DOHH2 (cell line): ENCODE measurements at regions not wholly inside any gene's neighbourhood (a gene's known extent, or its start where the extent isn't known, plus 50 kb on each side); places are given as distances from the start of the nearest gene placed in this dataset.

Experiments
- CTCF ChIP-seq: fragments of 200-600 bp; sonication (generic); IDR thresholded peaks from one replicate; pipeline ENCODE4 v1.5.1; 2014; ENCODE audit warnings: antibody characterized with exemption, mild to moderate bottlenecking, low read depth, low read length; ENCODE audit not compliant: poor library complexity, severe bottlenecking
- EZH2phosphoT487 ChIP-seq: fragments of 200-600 bp; sonication (generic); IDR thresholded peaks from 2 replicates; pipeline ENCODE4 v1.6.1; 2017; ENCODE audit warnings: borderline replicate concordance, mild to moderate bottlenecking, antibody characterized with exemption, low read length, moderate library complexity, mixed read lengths

GRCh38 chr17:53996131-53996530 is 173.4 kb downstream of the KIF2B start:
- TF ChIP-seq EZH2phosphoT487 (no peak), CTCF (no peak)
